ENCODE measurements at regions not wholly inside any gene's neighbourhood (a gene's known extent, or its start where the extent isn't known, plus 50 kb on each side); places are given as distances from the start of the nearest gene placed in this dataset.

DNA sequence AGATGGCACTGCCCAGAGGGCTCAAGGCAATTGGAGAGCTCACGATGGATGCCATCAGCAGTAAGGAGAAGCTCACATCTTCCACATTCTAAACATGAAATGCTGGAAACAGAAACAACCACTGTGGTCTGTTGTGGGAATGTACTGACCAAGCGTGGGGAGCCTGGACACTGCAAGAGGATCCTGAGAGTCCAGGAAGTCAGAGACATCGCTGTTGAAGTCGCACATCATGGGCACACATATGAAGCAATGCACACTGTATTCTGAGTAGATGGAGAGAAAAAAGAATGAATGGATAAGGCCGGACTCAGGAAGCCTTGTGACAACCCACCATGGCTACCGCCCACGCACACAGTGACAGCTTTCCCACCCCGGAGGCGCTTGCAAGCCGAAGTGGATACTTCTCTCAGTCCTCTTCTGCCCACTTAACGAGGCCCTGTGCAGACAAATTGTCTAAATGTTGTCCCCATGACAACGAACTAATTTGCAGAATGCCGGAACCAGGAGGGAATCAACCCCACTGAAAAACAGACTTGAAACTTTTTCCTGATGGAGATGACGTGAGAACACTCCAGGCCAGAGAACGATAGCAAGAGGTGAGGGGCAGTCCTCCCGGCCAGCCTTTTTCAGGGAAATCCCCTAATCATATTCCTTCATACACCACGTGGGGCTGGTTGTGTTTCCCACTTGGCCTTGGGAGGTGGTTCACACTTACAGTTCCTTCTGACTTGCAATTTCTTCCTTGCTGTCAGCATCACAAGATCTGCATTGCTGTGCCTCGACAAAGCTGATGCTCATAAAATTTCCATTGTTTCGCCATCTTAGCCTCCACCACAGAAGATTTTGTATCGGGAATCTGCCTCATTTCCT lies 109.6 kb upstream of the SERP2 start:
- DNase-seq (ENCODE audit: low spot score) = no peak
- TF ChIP-seq, protein P1, sequence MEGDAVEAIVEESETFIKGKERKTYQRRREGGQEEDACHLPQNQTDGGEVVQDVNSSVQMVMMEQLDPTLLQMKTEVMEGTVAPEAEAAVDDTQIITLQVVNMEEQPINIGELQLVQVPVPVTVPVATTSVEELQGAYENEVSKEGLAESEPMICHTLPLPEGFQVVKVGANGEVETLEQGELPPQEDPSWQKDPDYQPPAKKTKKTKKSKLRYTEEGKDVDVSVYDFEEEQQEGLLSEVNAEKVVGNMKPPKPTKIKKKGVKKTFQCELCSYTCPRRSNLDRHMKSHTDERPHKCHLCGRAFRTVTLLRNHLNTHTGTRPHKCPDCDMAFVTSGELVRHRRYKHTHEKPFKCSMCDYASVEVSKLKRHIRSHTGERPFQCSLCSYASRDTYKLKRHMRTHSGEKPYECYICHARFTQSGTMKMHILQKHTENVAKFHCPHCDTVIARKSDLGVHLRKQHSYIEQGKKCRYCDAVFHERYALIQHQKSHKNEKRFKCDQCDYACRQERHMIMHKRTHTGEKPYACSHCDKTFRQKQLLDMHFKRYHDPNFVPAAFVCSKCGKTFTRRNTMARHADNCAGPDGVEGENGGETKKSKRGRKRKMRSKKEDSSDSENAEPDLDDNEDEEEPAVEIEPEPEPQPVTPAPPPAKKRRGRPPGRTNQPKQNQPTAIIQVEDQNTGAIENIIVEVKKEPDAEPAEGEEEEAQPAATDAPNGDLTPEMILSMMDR (IDR thresholded peaks at IDR 0.05; ENCODE audit: extremely low read depth, insufficient read depth, missing control alignments) = no peak
- in situ Hi-C loops (cut with MboI; ENCODE audit: low pct_unique_long_range_greater_than_20kb, low sequenced_read_pairs, unreplicated experiment) = no loop called here

DNA sequence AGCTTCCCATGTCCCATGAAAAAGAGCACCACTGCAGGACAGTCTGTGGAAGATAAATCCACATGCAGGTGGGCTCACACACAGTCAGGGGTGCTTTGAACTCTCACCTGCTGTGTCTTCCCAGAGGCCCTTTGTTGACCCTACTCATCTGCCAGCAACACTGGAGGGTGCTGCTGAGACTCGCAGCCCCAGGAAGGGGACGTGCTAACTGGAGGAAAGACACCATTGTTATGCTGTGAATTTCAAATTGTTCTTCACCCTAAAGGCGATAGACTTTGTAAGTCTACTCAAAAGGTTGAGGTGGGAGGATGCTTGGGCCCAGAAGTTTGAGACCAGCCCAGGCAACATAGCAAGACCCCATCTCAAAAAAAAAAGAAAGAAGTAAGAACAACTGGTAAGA lies 107.3 kb upstream of the SERP2 start:
- in situ Hi-C loops (cut with MboI; ENCODE audit: low pct_unique_long_range_greater_than_20kb, low sequenced_read_pairs, unreplicated experiment) = no loop called here
- TF ChIP-seq, protein P1 (IDR thresholded peaks at IDR 0.05; ENCODE audit: extremely low read depth, insufficient read depth, missing control alignments) = no peak
- DNase-seq (ENCODE audit: low spot score) = no peak

DNA sequence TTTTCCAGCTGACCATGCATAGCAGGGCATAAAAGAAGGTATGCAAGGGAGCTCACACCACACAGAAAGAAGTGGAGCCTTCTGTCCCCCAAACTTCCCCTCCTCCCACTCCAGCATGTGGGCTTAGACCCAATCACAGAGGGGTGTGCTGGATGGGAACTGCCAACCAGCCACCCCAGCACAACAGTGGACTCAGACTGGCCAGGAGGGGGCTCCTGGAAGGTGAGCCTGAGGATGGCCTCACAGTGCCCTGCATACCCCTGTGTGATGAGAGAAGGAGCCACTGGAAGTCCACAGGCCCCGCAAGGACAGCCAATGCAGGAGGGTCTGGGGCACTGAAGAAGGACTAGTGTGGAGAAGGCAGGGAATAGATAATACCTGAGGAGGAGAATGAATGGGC lies 106.9 kb upstream of the SERP2 start:
- DNase-seq (ENCODE audit: low spot score) = no peak
- TF ChIP-seq, protein P1 (IDR thresholded peaks at IDR 0.05; ENCODE audit: extremely low read depth, insufficient read depth, missing control alignments) = no peak
- in situ Hi-C loops (cut with MboI; ENCODE audit: low pct_unique_long_range_greater_than_20kb, low sequenced_read_pairs, unreplicated experiment) = no loop called here

DNA sequence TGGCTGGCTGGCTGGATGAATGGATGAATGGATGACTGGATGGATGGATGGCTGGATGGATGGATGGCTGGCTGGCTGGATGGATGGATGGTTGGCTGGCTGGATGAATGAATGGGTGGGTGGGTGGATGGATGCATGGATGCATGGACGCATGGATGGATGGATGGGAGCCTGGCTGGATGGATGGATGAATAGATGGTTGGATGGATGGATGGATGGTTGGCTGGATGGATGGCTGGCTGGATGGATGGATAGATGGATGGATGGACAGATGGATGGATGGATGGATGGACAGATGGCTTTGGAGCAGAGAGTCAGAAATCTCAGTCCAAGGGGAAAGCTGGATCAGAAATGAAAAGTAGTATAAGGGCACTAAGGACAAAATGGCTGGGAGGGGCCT lies 106.4 kb upstream of the SERP2 start:
- in situ Hi-C loops (cut with MboI; ENCODE audit: low pct_unique_long_range_greater_than_20kb, low sequenced_read_pairs, unreplicated experiment) = no loop called here
- TF ChIP-seq, protein P1 (IDR thresholded peaks at IDR 0.05; ENCODE audit: extremely low read depth, insufficient read depth, missing control alignments) = no peak
- no peak for DNase-seq (ENCODE audit: low spot score)

DNA sequence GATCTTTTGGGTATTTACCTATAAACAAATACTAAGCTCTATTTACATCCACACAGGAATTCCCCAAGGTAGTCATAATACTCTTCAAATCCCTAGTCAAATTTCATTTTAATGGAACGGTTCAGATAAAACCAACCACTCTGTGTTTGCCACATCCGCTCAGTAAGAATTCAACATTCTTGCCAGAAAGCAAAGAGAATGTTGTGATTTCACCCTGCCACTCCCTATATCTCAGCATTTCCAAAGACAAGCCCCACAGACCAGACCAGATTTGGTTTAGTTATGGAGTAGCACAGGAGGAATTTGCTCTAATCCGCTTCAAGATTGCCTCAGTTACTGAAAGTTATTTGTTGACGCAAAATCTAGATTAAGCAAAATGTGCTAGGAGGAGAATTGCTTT lies 105.6 kb upstream of the SERP2 start:
- in situ Hi-C loops (cut with MboI; ENCODE audit: low pct_unique_long_range_greater_than_20kb, low sequenced_read_pairs, unreplicated experiment) = no loop called here

DNA sequence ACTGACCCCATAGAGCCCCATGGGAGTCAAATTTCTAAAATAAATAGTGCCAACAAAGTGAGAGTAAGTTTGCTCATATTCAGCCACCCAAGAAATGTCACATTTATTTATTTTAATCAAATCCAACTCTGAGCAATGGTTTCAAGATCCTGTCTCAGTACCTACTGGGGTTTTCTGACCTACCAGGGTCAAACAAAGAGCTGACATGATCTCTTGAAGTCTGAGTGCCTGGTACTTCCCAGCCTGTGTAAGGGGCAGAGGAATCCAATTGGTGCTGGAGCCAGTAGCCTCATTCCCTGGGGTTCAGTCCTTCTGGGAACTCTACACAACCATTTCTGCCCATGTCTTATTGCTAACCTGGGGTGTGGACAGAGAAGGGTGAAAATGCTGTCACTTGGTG lies 104.6 kb upstream of the SERP2 start:
- no peak for DNase-seq (ENCODE audit: low spot score)
- TF ChIP-seq, protein P1 (IDR thresholded peaks at IDR 0.05; ENCODE audit: extremely low read depth, insufficient read depth, missing control alignments) = no peak
- in situ Hi-C loops (cut with MboI; ENCODE audit: low pct_unique_long_range_greater_than_20kb, low sequenced_read_pairs, unreplicated experiment) = no loop called here

More for the DNA sequence above, 105.6 kb upstream of the SERP2 start:
- DNase-seq (ENCODE audit: low spot score) = no peak
- TF ChIP-seq, protein P1 (IDR thresholded peaks at IDR 0.05; ENCODE audit: extremely low read depth, insufficient read depth, missing control alignments) = no peak
